ENCODE measurements at regions not wholly inside any gene's neighbourhood (a gene's known extent, or its start where the extent isn't known, plus 50 kb on each side); places are given as distances from the start of the nearest gene placed in this dataset.

DNA sequence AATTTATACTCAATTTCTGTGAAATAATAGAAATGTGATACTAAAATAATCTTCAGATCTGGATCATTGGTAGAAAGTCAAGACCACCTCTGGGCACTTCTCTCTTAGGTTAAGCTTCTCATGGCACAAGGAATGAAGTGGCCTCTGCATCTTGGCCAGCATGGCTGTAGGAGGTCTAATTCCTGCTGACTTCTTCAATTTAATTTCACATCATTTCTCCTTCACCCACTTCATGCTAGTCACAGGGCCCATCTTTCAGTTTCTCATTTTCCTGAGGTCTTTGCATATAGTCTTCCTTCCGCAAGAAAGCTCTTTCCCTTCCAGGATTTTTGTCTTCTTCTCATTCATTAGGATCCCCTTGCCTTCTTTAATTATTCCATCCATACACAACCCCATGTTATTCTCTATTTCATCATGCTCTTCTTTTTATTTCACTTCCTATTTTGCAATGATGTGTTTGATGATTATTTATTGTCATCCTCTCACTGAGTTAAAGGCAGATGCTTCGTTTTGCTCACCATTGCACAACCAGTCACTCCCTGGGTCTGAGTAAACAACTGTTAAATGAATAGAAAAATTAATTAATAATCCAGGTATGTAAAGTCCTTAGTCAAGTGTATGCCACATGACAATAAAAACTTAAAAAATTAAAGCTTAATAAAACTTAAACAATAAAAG lies 397.4 kb downstream of the SPRY2 start:
- no peaks in the 10 kb centered on the region for H3K27me3 ChIP-seq (ENCODE audit: insufficient read depth, low read length)
- Mint-ChIP-seq H3K27me3 (no peaks in the 10 kb centered on the region), H3K9me3 (peaks cover 0 to 12% (median 3%) of the 10 kb centered on the region in 8 donors), H3K27ac (no peak overlapping the region), H3K4me3 (no peak overlapping the region), H3K4me1 (no peaks in the 10 kb centered on the region), H3K36me3 (no peaks in the 10 kb centered on the region)
- H3K4me3 ChIP-seq (ENCODE audit: low read length in 2 of 2) = no peak overlapping the region
- no peak overlapping the region for H3K27ac ChIP-seq (ENCODE audit: low read depth, low read length)
- H3K9me3 ChIP-seq (ENCODE audit: control insufficient read depth in 1 of 2, low read length in 2 of 2) = peaks cover 0 to 1% of the 10 kb centered on the region in 2 donors
- H3K4me1 ChIP-seq (ENCODE audit: insufficient read depth, low read length) = no peaks in the 10 kb centered on the region
- ChIA-PET POLR2A (ENCODE audit: partially characterized antibody) (no interaction called here), CTCF (ENCODE audit: partially characterized antibody) (interaction anchor here (1.2 kb wide), 1 partner anchor 18 kb away, joined by 3 read pairs; no protein-coding TSS in a partner anchor)
- no peak for DNase-seq
- no peaks in the 10 kb centered on the region for H3K36me3 ChIP-seq (ENCODE audit: insufficient read depth, low read length)
- intact Hi-C loops (cut with micrococcal nuclease) = no loop called here

DNA sequence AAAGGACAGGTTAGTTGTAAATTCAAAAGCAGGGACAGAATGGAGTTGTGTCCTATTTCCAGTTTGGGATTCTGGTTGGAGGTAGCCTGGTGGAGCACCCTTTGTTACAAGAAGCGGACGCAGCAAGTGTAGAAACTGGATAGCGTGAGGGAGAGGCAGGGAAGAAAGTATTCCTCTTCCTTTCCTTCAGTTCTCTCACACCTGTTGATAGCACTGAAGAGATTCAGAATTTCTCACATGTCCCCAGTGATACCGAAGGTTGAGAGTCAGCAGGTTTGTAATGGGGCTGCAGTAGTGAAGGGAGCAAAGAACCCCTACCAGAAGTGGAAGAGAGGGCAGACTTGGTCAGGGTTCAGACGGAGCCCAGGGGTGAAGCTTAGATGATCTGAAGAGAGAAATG lies 399.2 kb downstream of the SPRY2 start:
- POLR2A ChIA-PET (ENCODE audit: partially characterized antibody) = no interaction called here
- DNase-seq = no peak
- Histone ChIP-seq H3K27me3 (ENCODE audit: insufficient read depth, low read length) (no peaks in the 10 kb centered on the region), H3K27ac (ENCODE audit: low read depth, low read length) (no peak overlapping the region), H3K9me3 (ENCODE audit: control insufficient read depth in 1 of 2, low read length in 2 of 2) (no peaks in the 10 kb centered on the region), H3K36me3 (ENCODE audit: insufficient read depth, low read length) (no peaks in the 10 kb centered on the region), H3K4me3 (ENCODE audit: low read length in 2 of 2) (no peak overlapping the region), H3K4me1 (ENCODE audit: insufficient read depth, low read length) (no peaks in the 10 kb centered on the region)
- Mint-ChIP-seq H3K9me3 (peaks cover 0 to 10% (median 3%) of the 10 kb centered on the region in 8 donors), H3K36me3 (no peaks in the 10 kb centered on the region), H3K27ac (no peak overlapping the region), H3K27me3 (no peaks in the 10 kb centered on the region), H3K4me3 (no peak overlapping the region), H3K4me1 (no peaks in the 10 kb centered on the region)
- CTCF ChIA-PET (ENCODE audit: partially characterized antibody) = no interaction called here
- intact Hi-C loops (cut with micrococcal nuclease) = no loop called here

DNA sequence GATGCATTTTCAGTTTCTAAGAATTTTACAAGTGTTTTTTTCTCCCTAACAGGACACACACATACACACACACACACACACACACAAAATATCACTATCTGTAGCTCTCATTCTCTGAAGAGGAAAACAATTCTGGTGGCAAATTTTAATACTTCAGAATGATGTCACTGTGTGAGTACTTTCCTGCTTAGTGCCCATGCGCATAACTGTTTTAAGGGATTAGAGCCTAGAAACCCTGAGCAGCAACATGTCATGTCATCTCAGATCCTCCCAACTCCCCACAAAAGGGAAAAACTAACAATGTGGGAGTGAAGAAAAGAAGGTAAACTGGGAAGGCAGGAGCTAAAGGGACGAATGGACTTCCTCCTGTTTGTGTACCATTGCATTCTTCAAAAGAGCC lies 401.2 kb downstream of the SPRY2 start:
- Histone ChIP-seq H3K36me3 (ENCODE audit: insufficient read depth, low read length) (no peaks in the 10 kb centered on the region), H3K27me3 (ENCODE audit: insufficient read depth, low read length) (no peaks in the 10 kb centered on the region), H3K4me3 (ENCODE audit: low read length in 2 of 2) (no peak overlapping the region), H3K27ac (ENCODE audit: low read depth, low read length) (no peak overlapping the region), H3K4me1 (ENCODE audit: insufficient read depth, low read length) (no peaks in the 10 kb centered on the region), H3K9me3 (ENCODE audit: control insufficient read depth in 1 of 2, low read length in 2 of 2) (no peaks in the 10 kb centered on the region)
- POLR2A ChIA-PET (ENCODE audit: partially characterized antibody) = no interaction called here
- CTCF ChIA-PET (ENCODE audit: partially characterized antibody) = no interaction called here
- intact Hi-C loops (cut with micrococcal nuclease) = no loop called here
- Mint-ChIP-seq H3K4me1 (no peaks in the 10 kb centered on the region), H3K4me3 (no peak overlapping the region), H3K27me3 (no peaks in the 10 kb centered on the region), H3K36me3 (no peaks in the 10 kb centered on the region), H3K27ac (no peak overlapping the region), H3K9me3 (peaks cover 0 to 8% (median 3%) of the 10 kb centered on the region in 8 donors)
- DNase-seq = no peak

DNA sequence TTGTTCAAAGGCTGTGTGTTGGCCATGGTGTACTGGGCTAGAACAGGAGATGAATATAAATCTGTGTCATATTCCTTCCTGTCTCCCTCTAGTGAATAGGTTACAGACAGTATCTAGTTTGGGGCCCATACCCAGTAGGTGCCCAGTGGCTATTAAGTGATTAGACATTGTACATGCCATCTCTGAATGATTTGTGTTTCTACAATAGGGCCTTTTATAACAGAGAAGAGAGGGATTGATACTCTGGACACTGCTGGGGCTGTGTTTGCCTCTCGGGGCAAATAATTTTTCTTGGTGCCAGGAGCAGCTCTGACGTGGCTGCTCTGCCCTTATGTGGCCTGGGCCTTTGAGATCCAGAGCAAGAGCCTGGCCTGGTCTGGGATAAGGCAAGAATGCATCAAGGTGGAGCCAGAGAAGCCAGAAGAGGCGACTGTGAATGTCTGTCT lies 403.1 kb downstream of the SPRY2 start:
- H3K36me3 Mint-ChIP-seq = no peaks in the 10 kb centered on the region
- no peak overlapping the region for H3K27ac Mint-ChIP-seq
- H3K4me1 ChIP-seq (ENCODE audit: insufficient read depth, low read length) = no peaks in the 10 kb centered on the region
- H3K9me3 ChIP-seq (ENCODE audit: control insufficient read depth in 1 of 2, low read length in 2 of 2) = no peaks in the 10 kb centered on the region
- H3K27me3 Mint-ChIP-seq = no peaks in the 10 kb centered on the region
- intact Hi-C loops (cut with micrococcal nuclease) = no loop called here
- H3K9me3 Mint-ChIP-seq = peaks cover 0 to 6% (median 2%) of the 10 kb centered on the region in 8 donors
- ChIA-PET POLR2A (ENCODE audit: partially characterized antibody) (no interaction called here), CTCF (ENCODE audit: partially characterized antibody) (no interaction called here)
- no peak overlapping the region for H3K4me3 Mint-ChIP-seq
- DNase-seq = no peak
- no peak overlapping the region for H3K27ac ChIP-seq (ENCODE audit: low read depth, low read length)
- no peak overlapping the region for H3K4me3 ChIP-seq (ENCODE audit: low read length in 2 of 2)
- H3K27me3 ChIP-seq (ENCODE audit: insufficient read depth, low read length) = no peaks in the 10 kb centered on the region
- no peaks in the 10 kb centered on the region for H3K36me3 ChIP-seq (ENCODE audit: insufficient read depth, low read length)
- H3K4me1 Mint-ChIP-seq = no peaks in the 10 kb centered on the region

DNA sequence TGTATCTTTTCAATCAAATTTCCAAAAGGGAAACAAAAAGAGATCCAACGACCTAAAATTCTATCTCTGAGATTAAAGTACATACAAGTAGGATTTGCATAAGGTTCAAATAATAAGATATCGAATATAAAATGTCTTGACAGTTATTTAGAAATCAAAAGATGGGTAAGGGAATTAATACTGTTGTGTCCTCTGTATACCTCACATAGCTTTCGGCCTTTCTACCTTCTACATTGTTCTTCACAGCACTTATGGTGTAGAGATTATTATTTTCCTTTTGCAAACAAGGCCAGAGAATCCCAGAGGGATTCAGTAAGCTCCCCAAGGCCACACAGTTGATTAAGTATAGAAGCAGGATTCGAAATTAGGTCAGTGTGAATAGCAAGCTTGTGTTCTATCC lies 403.6 kb downstream of the SPRY2 start:
- no peak overlapping the region for H3K4me3 ChIP-seq (ENCODE audit: low read length in 2 of 2)
- Mint-ChIP-seq H3K27ac (no peak overlapping the region), H3K27me3 (no peaks in the 10 kb centered on the region), H3K4me3 (no peak overlapping the region), H3K9me3 (peaks cover 0 to 6% (median 3%) of the 10 kb centered on the region in 8 donors), H3K36me3 (no peaks in the 10 kb centered on the region), H3K4me1 (no peaks in the 10 kb centered on the region)
- intact Hi-C loops (cut with micrococcal nuclease) = no loop called here
- H3K4me1 ChIP-seq (ENCODE audit: insufficient read depth, low read length) = no peaks in the 10 kb centered on the region
- no peak overlapping the region for H3K27ac ChIP-seq (ENCODE audit: low read depth, low read length)
- CTCF ChIA-PET (ENCODE audit: partially characterized antibody) = no interaction called here
- H3K27me3 ChIP-seq (ENCODE audit: insufficient read depth, low read length) = no peaks in the 10 kb centered on the region
- no peak for DNase-seq
- H3K9me3 ChIP-seq (ENCODE audit: control insufficient read depth in 1 of 2, low read length in 2 of 2) = no peaks in the 10 kb centered on the region
- POLR2A ChIA-PET (ENCODE audit: partially characterized antibody) = no interaction called here
- no peaks in the 10 kb centered on the region for H3K36me3 ChIP-seq (ENCODE audit: insufficient read depth, low read length)

DNA sequence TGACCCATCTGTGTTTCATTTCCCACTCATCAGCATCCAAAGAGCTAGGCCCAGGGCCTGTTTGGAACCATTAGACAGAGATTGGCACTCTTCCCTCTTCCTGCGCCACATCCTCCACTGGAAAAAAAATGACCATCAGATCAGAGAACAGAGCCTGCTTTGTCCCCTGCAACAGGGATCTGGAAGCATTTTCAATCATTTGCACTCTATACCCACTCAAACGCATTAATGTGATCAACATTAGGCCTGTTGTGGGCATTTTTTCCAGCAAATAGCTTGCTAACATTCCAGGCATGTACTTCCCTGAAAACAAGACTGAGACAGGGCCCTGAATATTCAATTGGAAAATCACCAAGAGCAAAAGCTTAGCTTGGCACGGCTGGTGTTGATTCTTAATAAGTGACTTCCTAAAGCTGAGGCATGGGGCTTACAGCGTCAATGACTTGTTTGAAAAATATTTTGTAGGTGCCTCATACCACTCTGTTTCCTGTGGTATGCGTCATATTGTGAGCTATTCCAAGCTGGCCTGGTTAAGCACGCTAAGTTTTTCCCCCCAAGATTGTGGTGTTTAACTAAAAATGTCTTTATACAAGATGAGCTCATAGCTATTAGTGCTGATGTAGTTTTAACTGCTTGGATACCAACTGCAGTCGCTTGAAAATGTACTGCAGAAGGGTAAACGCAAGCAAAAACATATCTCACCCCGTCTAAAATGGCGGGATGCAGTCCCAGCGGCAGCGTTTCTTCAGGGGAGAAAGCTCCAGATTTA lies 404.4 kb downstream of the SPRY2 start:
- Histone ChIP-seq H3K36me3 (ENCODE audit: insufficient read depth, low read length) (no peaks in the 10 kb centered on the region), H3K27me3 (ENCODE audit: insufficient read depth, low read length) (no peaks in the 10 kb centered on the region), H3K4me1 (ENCODE audit: insufficient read depth, low read length) (no peaks in the 10 kb centered on the region), H3K27ac (ENCODE audit: low read depth, low read length) (no peak overlapping the region), H3K4me3 (ENCODE audit: low read length in 2 of 2) (no peak overlapping the region), H3K9me3 (ENCODE audit: control insufficient read depth in 1 of 2, low read length in 2 of 2) (no peaks in the 10 kb centered on the region)
- no peak for DNase-seq
- CTCF ChIA-PET (ENCODE audit: partially characterized antibody) = no interaction called here
- Mint-ChIP-seq H3K9me3 (peaks cover 0 to 6% (median 2%) of the 10 kb centered on the region in 8 donors), H3K27me3 (no peaks in the 10 kb centered on the region), H3K27ac (no peak overlapping the region), H3K36me3 (no peaks in the 10 kb centered on the region), H3K4me3 (no peak overlapping the region), H3K4me1 (no peaks in the 10 kb centered on the region)
- intact Hi-C loops (cut with micrococcal nuclease) = no loop called here
- POLR2A ChIA-PET (ENCODE audit: partially characterized antibody) = no interaction called here

DNA sequence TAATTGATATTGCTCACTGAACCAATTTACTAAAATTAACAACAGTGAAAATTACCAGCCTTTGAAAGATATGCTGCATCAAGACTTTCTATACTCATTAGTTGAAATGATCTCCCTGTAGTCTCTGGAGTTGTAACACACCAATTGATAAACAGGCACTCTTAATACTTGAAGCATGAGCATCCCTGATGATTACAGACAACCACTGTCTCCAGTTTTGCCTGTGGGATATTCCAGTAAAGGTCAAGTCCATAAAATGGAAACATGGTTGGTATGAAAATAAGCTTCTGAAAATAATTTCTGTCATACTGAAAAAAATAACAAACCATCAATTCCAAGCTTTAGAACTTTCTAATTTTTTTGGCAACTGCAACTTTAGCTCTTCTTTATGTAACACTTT lies 405.8 kb downstream of the SPRY2 start:
- H3K27ac Mint-ChIP-seq = no peak overlapping the region
- no peaks in the 10 kb centered on the region for H3K4me1 Mint-ChIP-seq
- no peaks in the 10 kb centered on the region for H3K27me3 Mint-ChIP-seq
- Histone ChIP-seq H3K9me3 (ENCODE audit: control insufficient read depth in 1 of 2, low read length in 2 of 2) (no peaks in the 10 kb centered on the region), H3K36me3 (ENCODE audit: insufficient read depth, low read length) (no peaks in the 10 kb centered on the region), H3K4me1 (ENCODE audit: insufficient read depth, low read length) (no peaks in the 10 kb centered on the region), H3K27me3 (ENCODE audit: insufficient read depth, low read length) (no peaks in the 10 kb centered on the region), H3K4me3 (ENCODE audit: low read length in 2 of 2) (no peak overlapping the region), H3K27ac (ENCODE audit: low read depth, low read length) (no peak overlapping the region)
- H3K4me3 Mint-ChIP-seq = no peak overlapping the region
- intact Hi-C loops (cut with micrococcal nuclease) = no loop called here
- ChIA-PET POLR2A (ENCODE audit: partially characterized antibody) (no interaction called here), CTCF (ENCODE audit: partially characterized antibody) (no interaction called here)
- no peaks in the 10 kb centered on the region for H3K36me3 Mint-ChIP-seq
- DNase-seq = no peak
- H3K9me3 Mint-ChIP-seq = peaks cover 0 to 8% (median 2%) of the 10 kb centered on the region in 8 donors

Measured in CD4-positive, alpha-beta memory T cell (primary cell).